Thyroid gland (tissue), 4 donors: ENCODE measurements at regions not wholly inside any gene's neighbourhood (a gene's known extent, or its start where the extent isn't known, plus 50 kb on each side); places are given as distances from the start of the nearest gene placed in this dataset.

Source experiments
- CTCF ChIP-seq, 6 experiments: fragments of 200-600 bp in 3 of 6; fragments of 450-650 bp in 3 of 6; sonication (generic) in 3 of 6; IDR thresholded peaks; one replicate each; pipeline ENCODE4 v1.5.1; 2016 to 2019; ENCODE audit warnings: antibody characterized with exemption in 6 of 6, mild to moderate bottlenecking in 2 of 6, inconsistent platforms in 1 of 6, moderate library complexity in 1 of 6
- POLR2A ChIP-seq, 2 donors: fragments of 450-650 bp; IDR thresholded peaks; one replicate each; pipeline ENCODE4 v1.6.1; 2017; ENCODE audit warnings: antibody characterized with exemption in 2 of 2, mild to moderate bottlenecking in 2 of 2, moderate library complexity in 1 of 2

- TF ChIP-seq CTCF (IDR thresholded peaks at IDR 0.05) = no peak
- TF ChIP-seq POLR2A (IDR thresholded peaks at IDR 0.05) = no peak
These were observed 213.6 kb upstream of the FAM98A start for GRCh38 chr2:33812707-33813106.
